Uterus (tissue), 3 donors: ENCODE measurements at regions not wholly inside any gene's neighbourhood (a gene's known extent, or its start where the extent isn't known, plus 50 kb on each side); places are given as distances from the start of the nearest gene placed in this dataset.

Experiments used
- DNase-seq, 2 donors: peaks; one replicate each; pipeline ENCODE4 v3.0.0-alpha.2; 2019 to 2020
- H3K27ac ChIP-seq, 2 donors: fragments of 200-600 bp; sonication (generic); 1 replicate in 1 of 2; 2 replicates in 1 of 2; pipeline ENCODE4 v1.5.1; 2016 to 2018
- H3K27me3 ChIP-seq, 2 donors: fragments of 200-600 bp; sonication (generic); one replicate each; pipeline ENCODE4 v1.5.1; 2018 to 2019; ENCODE audit warnings: control low read depth in 1 of 2
- H3K36me3 ChIP-seq, 2 donors: fragments of 200-600 bp; sonication (generic); one replicate each; pipeline ENCODE4 v1.5.1; 2019; ENCODE audit warnings: control low read depth in 1 of 2
- H3K4me1 ChIP-seq, 2 donors: fragments of 200-600 bp; sonication (generic); one replicate each; pipeline ENCODE4 v1.5.1; 2018 to 2019; ENCODE audit warnings: control low read depth in 1 of 2
- H3K4me3 ChIP-seq, 2 donors: fragments of 200-600 bp; sonication (generic); 1 replicate in 1 of 2; 2 replicates in 1 of 2; pipeline ENCODE4 v1.5.1; 2018 to 2019; ENCODE audit warnings: mild to moderate bottlenecking in 1 of 2
- H3K9me3 ChIP-seq, 2 donors: fragments of 200-600 bp; sonication (generic); one replicate each; pipeline ENCODE4 v1.5.1; 2019; ENCODE audit warnings: control low read depth in 1 of 2
- POLR2A ChIP-seq, 2 donors: fragments of 450-650 bp; IDR thresholded peaks; one replicate each; pipeline ENCODE4 v1.6.1; 2016; ENCODE audit warnings: antibody characterized with exemption in 2 of 2, mild to moderate bottlenecking in 1 of 2, moderate library complexity in 1 of 2
- intact Hi-C: fragments of 100-400 bp; cut with DNase I; formaldehyde crosslinking; loops from one replicate; pipeline ENCODE4 v1.15.1; 2023; ENCODE audit warnings: low total_unique reads
- TF ChIP-seq, protein P1 (sequence below), 4 experiments: fragments of 200-600 bp in 2 of 4; fragments of 450-650 bp in 2 of 4; sonication (generic) in 2 of 4; IDR thresholded peaks; one replicate each; pipeline ENCODE4 v1.5.1; 2016 to 2019; ENCODE audit warnings: antibody characterized with exemption in 4 of 4, mild to moderate bottlenecking in 2 of 4, moderate library complexity in 1 of 4
- donor health status: DM: yes; HTN: yes; CAD: no.

DNA sequence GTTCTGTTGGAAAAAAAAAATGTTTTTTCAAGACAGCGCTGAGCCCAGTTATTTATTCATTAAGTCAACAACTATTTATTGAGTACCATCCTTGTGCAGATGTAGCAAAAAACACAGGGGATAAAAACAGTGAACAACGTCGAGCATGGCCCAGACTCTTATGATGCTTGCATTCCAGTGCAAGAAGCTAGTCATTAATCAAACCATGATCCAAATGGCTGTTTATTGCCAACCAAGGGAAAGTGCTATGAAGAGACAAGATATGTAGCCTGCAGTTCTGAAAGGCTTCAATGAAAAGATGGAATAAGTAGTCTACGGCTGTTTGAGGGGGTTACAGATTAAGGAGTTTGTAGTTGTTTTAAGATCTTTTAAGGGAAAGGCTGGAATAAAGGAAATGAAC lies 262.3 kb downstream of the NEBL start:
- Histone ChIP-seq H3K36me3 (no peaks in the 10 kb centered on the region), H3K27me3 (no peaks in the 10 kb centered on the region), H3K4me3 (no peak overlapping the region), H3K4me1 (no peaks in the 10 kb centered on the region), H3K9me3 (no peaks in the 10 kb centered on the region), H3K27ac (peak overlapping the region in 1 of 2 donors; percentile 54)
- no peak for DNase-seq
- intact Hi-C loops, result no loop called here
- TF ChIP-seq, protein P1, sequence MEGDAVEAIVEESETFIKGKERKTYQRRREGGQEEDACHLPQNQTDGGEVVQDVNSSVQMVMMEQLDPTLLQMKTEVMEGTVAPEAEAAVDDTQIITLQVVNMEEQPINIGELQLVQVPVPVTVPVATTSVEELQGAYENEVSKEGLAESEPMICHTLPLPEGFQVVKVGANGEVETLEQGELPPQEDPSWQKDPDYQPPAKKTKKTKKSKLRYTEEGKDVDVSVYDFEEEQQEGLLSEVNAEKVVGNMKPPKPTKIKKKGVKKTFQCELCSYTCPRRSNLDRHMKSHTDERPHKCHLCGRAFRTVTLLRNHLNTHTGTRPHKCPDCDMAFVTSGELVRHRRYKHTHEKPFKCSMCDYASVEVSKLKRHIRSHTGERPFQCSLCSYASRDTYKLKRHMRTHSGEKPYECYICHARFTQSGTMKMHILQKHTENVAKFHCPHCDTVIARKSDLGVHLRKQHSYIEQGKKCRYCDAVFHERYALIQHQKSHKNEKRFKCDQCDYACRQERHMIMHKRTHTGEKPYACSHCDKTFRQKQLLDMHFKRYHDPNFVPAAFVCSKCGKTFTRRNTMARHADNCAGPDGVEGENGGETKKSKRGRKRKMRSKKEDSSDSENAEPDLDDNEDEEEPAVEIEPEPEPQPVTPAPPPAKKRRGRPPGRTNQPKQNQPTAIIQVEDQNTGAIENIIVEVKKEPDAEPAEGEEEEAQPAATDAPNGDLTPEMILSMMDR (IDR thresholded peaks at IDR 0.05), result no peak
- TF ChIP-seq POLR2A (IDR thresholded peaks at IDR 0.05), result no peak

DNA sequence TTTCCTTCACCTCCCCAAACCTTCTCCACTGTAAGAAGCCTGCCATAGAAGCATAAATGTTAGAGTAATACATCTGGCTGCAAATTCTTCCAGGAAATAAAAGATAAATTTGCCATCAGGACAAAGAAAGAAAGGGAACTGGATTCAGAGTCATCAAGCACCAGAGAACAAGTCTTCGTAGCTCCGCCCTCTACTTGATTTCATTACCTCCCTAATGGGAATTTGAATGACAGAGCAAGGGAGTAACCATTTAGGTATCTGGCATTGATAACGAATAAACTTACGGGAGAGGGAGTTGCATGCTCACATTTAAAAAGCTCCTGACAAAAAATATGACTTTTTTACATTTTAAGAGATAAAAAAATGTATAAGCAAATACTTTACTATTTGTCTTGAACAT lies 263.4 kb downstream of the NEBL start:
- H3K4me3 ChIP-seq, result no peak overlapping the region
- no peaks in the 10 kb centered on the region for H3K27me3 ChIP-seq
- no peaks in the 10 kb centered on the region for H3K4me1 ChIP-seq
- no peak for TF ChIP-seq POLR2A (IDR thresholded peaks at IDR 0.05)
- TF ChIP-seq, protein P1 (IDR thresholded peaks at IDR 0.05), result no peak
- H3K27ac ChIP-seq, result peak overlapping the region in 1 of 2 donors; percentile 36
- no peaks in the 10 kb centered on the region for H3K9me3 ChIP-seq
- intact Hi-C loops, result no loop called here
- no peaks in the 10 kb centered on the region for H3K36me3 ChIP-seq
- DNase-seq, result no peak

DNA sequence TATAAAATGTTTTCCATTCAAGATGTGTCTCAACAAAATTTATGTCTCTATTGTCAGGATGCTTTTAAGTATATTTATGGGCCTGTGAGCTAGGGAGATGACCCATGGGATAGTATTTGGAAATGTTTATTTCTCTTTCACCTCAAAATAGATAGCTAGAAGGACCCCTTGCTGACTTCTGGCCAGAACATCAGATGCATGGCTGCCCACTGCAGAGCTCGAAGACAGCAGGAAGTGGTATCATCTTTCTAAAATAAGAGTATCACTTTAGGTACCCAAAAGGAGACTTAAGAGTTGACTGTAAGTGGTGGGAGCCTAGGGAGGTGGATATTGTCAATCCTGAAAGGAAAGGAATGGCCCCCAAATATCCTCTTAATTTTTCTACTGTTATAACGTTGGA lies 264.4 kb downstream of the NEBL start:
- intact Hi-C loops, result no loop called here
- no peaks in the 10 kb centered on the region for H3K27me3 ChIP-seq
- H3K4me1 ChIP-seq, result no peaks in the 10 kb centered on the region
- H3K9me3 ChIP-seq, result no peaks in the 10 kb centered on the region
- H3K36me3 ChIP-seq, result no peaks in the 10 kb centered on the region
- TF ChIP-seq, protein P1 (IDR thresholded peaks at IDR 0.05), result no peak
- no peak for TF ChIP-seq POLR2A (IDR thresholded peaks at IDR 0.05)
- no peak overlapping the region for H3K4me3 ChIP-seq
- H3K27ac ChIP-seq, result no peak overlapping the region
- no peak for DNase-seq

DNA sequence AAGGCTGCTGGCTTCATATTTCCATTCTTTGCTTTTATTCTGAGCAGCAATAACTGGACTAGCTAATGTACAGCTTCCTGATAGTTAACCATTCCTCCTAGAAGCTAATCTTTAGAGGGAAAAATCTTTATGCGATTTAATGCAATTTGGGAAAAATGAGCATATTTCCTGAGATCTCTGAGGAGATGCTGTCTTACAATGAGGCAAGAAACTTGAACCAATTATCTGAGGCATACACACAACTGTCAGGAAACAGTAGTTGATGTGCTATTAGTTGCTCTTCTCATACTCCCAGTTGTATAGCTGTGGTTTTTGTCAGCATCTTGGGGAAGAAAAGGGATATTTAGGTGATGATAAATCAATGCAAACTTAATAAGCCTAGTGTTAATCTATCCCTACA lies 265.9 kb downstream of the NEBL start:
- no peak for DNase-seq
- no peaks in the 10 kb centered on the region for H3K9me3 ChIP-seq
- no peak overlapping the region for H3K27ac ChIP-seq
- H3K4me1 ChIP-seq, result no peaks in the 10 kb centered on the region
- no peak overlapping the region for H3K4me3 ChIP-seq
- TF ChIP-seq, protein P1 (IDR thresholded peaks at IDR 0.05), result no peak
- TF ChIP-seq POLR2A (IDR thresholded peaks at IDR 0.05), result no peak
- H3K27me3 ChIP-seq, result no peaks in the 10 kb centered on the region
- H3K36me3 ChIP-seq, result no peaks in the 10 kb centered on the region
- intact Hi-C loops, result no loop called here

DNA sequence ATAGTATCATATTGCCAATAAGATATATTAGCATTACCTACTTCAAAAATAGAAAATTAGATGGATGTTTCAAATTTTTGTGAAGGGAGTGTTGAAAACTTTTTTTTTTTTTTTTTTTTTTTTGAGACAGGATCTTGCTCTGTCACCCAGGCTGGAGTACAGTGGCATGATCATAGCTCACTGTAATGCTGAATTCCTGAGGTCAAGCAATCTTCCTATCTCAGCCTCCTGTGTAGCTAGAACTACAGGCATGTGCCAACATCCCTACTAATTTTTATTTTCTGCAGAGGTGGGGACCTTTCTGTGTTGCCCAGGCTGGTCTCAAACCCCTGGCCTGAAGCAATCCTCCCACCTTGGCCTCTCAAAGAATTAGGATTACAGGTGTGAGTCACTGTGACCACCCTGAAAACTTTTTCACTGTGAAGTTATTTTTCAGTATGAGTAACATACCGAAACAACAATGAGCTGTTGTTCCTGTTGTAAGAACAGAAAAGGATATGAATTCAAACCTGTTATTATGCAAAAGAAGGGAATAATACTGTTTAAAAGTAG lies 266.9 kb downstream of the NEBL start:
- H3K4me1 ChIP-seq, result no peaks in the 10 kb centered on the region
- DNase-seq, result no peak
- H3K27ac ChIP-seq, result no peak overlapping the region
- no peaks in the 10 kb centered on the region for H3K9me3 ChIP-seq
- no peak for TF ChIP-seq POLR2A (IDR thresholded peaks at IDR 0.05)
- TF ChIP-seq, protein P1 (IDR thresholded peaks at IDR 0.05), result no peak
- no peak overlapping the region for H3K4me3 ChIP-seq
- intact Hi-C loops, result no loop called here
- H3K36me3 ChIP-seq, result no peaks in the 10 kb centered on the region
- H3K27me3 ChIP-seq, result no peaks in the 10 kb centered on the region
